Putamen (tissue), 1 donor: ENCODE measurements at regions not wholly inside any gene's neighbourhood (a gene's known extent, or its start where the extent isn't known, plus 50 kb on each side); places are given as distances from the start of the nearest gene placed in this dataset.

Experiments
- DNase-seq: peaks from one replicate; pipeline ENCODE4 v3.0.0-alpha.2; 2016; ENCODE audit warnings: low spot score

DNA sequence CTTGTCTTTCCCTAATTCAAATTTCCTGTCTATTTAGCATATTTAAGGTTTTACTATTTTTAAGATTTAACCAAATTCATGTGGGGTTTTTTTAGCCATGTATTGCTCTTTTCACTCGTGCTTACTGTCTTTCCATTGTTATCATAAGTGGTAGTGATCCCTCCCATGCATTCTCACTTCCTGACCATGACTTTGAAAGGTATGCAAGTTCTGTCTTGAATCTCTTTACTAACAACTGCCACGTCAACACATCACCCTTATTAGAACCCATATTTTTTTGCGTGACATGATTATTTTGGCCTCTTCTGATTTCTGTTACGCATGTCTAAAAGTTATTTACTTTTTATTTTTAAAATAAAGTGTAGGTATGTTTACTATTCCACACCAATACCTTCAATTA is 94.7 kb upstream of the CDH6 start:
- DNase-seq: no peak

- no peak for DNase-seq
Observed at GRCh38 chr5:31097851-31098250, 95.6 kb upstream of the CDH6 start.

- DNase-seq: peak; percentile 42
Observed at GRCh38 chr5:31096238-31096865, 97.1 kb upstream of the CDH6 start.

DNA sequence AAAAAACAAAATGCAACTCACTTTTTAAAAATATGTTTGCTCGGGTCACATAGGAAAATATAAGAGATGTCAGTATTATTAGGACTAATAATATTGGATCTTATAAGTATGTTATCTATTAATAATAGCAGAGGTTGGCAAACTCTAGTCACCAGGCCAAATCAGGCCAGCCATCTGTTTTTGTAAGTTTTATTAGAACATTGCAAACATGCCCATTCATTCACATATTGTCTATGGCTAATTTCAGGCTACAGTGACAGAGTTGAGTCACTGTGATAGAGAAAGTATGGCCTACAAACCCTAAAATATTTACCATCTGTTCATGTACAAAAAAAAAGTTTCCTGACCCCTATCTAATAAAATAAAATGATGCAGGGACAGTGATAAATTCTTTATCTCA is 97.7 kb upstream of the CDH6 start:
- no peak for DNase-seq

GRCh38 chr5:31091501-31091900 is 102.0 kb upstream of the CDH6 start:
- no peak for DNase-seq

DNA sequence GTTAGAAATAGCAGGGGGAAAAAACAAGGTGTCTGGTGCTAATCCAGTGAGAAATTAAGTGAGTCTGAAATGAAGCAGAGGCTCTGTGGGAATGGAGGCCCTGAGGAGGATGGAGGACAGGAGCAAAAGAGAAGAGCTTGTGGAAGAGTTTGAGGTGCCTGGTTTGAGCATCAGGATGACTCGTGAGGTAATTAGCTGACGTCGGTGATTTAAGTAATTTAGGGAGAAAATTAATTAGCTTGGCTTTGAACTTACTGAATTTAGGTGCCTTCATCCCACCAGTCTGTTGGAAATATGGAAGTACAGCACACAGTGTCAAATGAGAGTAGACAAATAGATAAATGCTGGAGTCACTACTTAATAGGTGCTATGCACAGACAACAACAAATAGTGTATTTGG is 103.0 kb upstream of the CDH6 start:
- no peak for DNase-seq

- no peak for DNase-seq
Observed at GRCh38 chr5:31086839-31087415, 106.6 kb upstream of the CDH6 start.

DNA sequence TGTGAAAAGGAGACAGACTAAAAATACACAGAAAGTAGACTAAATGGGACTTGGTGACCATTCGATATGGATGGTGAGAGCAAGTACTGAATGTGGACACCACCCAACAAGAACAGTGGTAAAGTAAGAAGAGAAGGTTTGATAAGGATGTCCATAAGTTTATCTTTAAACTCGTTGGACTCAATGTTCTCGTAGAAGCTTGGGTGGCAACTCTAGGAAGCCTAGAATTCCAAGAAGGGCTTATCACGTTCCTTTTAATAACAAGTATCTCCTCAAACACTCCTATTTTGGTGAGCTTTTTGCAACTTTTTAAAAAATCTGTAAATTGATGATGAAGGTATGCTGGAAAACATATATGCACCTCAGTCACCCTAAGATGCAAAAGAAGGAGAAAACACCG is 108.6 kb upstream of the CDH6 start:
- no peak for DNase-seq

GRCh38 chr5:31083364-31083763 is 110.1 kb upstream of the CDH6 start:
- DNase-seq: no peak

GRCh38 chr5:31079668-31080067 is 113.8 kb upstream of the CDH6 start:
- DNase-seq: no peak

GRCh38 chr5:31078956-31079355 is 114.5 kb upstream of the CDH6 start:
- no peak for DNase-seq

DNA sequence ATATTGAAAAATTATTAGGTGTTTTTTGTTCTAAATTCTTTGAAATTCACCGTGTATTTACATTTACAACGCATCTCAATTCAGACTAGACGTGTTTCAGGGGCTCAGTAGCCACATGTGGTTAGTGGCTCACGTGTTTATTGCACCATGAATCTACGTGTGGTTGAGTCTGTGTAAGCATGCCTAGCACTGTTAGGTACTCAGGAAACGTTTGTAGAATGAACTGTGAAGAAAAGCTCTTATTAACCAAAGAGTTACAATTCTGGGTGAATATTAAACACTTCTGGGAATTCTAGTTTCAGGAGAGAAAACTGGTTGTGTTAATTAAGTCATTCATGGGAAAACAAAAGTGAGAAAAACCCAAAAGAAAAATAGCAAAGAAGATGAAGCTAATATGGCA is 117.5 kb upstream of the CDH6 start:
- DNase-seq: no peak

- DNase-seq: no peak
Observed at GRCh38 chr5:31068287-31068686, 125.2 kb upstream of the CDH6 start.

DNA sequence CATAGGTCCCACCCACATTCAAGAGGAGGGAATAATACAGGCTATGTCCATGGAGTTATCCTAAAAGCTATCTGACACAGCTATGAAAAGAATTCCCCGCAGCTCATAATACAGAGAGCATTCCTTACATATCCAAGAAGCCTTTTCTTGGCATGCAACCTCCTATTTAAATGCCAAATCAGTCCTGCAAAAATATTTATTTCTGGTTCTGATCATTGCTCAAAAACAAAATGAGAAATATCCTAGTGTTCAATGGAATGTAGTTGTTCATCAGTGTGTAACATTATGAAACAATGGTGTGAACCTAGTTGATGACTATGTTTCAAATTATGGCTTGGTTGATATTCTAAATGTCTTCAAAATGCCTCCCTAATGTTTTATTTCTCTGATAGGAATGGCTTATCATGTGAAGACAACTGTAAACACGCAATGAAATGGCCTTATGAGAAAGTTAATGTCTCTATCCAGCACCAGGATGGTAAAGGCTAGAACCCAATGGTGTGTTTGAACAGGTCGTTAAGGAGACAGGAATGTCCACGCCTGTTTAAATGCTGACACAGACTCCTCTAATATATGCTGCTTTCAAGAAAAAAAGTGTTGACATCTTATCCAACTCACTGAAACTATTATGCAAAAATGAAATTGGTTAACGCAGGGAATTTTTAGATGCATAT is 126.7 kb upstream of the CDH6 start:
- no peak for DNase-seq

DNA sequence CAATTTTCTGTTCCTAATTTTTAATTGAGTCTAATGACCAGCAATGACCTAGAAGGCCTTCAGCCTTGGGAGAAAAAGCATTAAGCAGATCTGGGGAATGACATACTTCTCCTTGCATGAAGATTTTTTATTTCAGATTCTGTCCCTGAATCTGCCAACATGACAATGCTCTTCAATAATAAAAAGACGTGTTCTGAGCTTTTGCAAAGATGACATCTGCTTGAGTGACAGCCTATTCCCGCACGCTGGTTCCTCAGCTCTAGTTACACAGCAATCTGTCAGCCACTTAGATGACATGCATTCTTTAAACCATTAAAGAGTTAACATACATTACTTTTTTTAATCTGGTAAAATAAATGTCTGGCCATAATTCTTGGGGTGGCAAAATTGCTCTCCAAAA is 129.3 kb upstream of the CDH6 start:
- DNase-seq: peak; percentile 41

GRCh38 chr5:31062902-31063580 is 130.4 kb upstream of the CDH6 start:
- DNase-seq: no peak

DNA sequence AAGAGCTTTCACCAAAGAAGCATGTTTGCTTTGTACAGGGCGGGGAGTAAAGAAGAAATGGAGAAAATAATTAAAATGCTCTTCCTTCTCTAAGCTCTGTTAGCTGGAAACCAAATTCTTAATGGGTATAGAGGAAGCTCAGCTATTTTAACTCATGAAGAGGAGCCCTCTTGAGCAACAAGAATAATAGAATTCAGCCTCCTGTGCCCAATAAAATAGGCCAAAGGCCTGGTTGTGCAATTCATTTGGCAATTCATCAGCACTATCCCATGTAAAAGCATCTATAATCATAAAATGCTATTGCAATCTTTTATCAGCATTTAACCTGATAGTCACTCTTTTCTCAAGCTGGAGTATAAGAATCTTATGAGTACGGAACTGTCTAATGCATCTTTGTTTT is 133.6 kb upstream of the CDH6 start:
- DNase-seq: no peak

GRCh38 chr5:31054453-31054852 is 139.0 kb upstream of the CDH6 start:
- DNase-seq: no peak

GRCh38 chr5:31052937-31053658 is 140.4 kb upstream of the CDH6 start:
- no peak for DNase-seq

- DNase-seq: no peak
Observed at GRCh38 chr5:31051316-31051715, 142.2 kb upstream of the CDH6 start.

GRCh38 chr5:31049936-31050704 is 143.4 kb upstream of the CDH6 start:
- no peak for DNase-seq

GRCh38 chr5:31049461-31049860 is 144.0 kb upstream of the CDH6 start:
- DNase-seq: no peak
